ENCODE measurements at regions not wholly inside any gene's neighbourhood (a gene's known extent, or its start where the extent isn't known, plus 50 kb on each side); places are given as distances from the start of the nearest gene placed in this dataset.

DNA sequence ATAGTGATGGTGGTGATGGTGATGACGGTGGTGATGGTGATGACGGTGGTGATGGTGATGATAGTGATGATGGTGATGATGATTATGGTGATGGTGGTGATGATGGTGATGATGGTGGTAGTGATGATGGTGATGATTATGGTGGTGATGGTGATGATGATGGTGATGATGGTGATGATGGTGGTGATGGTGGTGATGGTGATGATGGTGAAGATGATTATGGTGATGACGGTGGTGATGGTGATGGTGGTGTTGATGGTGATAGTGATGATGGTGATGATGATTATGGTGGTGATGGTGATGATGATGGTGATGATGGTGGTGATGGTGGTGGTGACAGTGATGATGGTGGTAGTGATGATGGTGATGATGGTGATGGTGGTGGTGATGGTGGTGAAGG lies 149.2 kb upstream of the IRX1 start:
- TF ChIP-seq POLR2A (IDR thresholded peaks at IDR 0.05) (no peak), POLR2AphosphoS5 (IDR thresholded peaks at IDR 0.05) (no peak)

Data from transverse colon (tissue), 3 donors.